ENCODE measurements at regions not wholly inside any gene's neighbourhood (a gene's known extent, or its start where the extent isn't known, plus 50 kb on each side); places are given as distances from the start of the nearest gene placed in this dataset.

- TF ChIP-seq CTCF (conservative IDR thresholded peaks at IDR 0.05) (no peak), ZFX (IDR thresholded peaks at IDR 0.05) (no peak)
Measured at GRCh38 chr5:6279607-6280006, 98.7 kb downstream of the MED10 start.
